ENCODE measurements at regions not wholly inside any gene's neighbourhood (a gene's known extent, or its start where the extent isn't known, plus 50 kb on each side); places are given as distances from the start of the nearest gene placed in this dataset.
"Not testable (repeated sequence)": the region's sequence is repeated elsewhere in the genome, so short reads cannot be mapped to it uniquely, and the experiment has no call there.

DNA sequence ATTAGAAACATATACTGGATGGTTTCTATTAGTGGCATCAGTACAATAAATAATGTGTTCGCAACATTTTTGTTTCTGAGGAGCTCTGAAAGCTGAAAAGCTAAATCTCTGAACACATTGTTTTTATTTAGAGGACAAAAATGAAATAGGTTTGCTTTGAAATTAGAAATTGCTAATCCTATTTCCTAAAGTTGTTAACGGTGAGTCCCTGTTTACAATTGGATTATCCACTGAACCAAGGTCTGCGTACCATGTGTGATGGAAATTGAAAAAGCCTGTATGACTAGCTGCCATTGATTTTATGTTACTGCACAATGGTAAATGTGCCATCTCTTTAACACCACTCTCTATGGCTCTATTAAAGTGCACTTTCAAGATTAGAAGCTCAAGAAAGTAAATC is 297.7 kb upstream of the NUDT12 start:
- in situ Hi-C loops (cut with MboI; ENCODE audit: low sequenced_read_pairs in 4 of 4) (no loop called here), intact Hi-C loops (cut with DNase I; ENCODE audit: low total_unique reads) (no loop called here)
- no peak overlapping the region for H3K4me3 ChIP-seq
- no peaks in the 10 kb centered on the region for H3K36me3 ChIP-seq
- no peaks in the 10 kb centered on the region for H3K27me3 ChIP-seq
- H3K4me1 ChIP-seq, result no peaks in the 10 kb centered on the region
- ATAC-seq, result no peak
- TF ChIP-seq, protein P1, sequence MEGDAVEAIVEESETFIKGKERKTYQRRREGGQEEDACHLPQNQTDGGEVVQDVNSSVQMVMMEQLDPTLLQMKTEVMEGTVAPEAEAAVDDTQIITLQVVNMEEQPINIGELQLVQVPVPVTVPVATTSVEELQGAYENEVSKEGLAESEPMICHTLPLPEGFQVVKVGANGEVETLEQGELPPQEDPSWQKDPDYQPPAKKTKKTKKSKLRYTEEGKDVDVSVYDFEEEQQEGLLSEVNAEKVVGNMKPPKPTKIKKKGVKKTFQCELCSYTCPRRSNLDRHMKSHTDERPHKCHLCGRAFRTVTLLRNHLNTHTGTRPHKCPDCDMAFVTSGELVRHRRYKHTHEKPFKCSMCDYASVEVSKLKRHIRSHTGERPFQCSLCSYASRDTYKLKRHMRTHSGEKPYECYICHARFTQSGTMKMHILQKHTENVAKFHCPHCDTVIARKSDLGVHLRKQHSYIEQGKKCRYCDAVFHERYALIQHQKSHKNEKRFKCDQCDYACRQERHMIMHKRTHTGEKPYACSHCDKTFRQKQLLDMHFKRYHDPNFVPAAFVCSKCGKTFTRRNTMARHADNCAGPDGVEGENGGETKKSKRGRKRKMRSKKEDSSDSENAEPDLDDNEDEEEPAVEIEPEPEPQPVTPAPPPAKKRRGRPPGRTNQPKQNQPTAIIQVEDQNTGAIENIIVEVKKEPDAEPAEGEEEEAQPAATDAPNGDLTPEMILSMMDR (IDR thresholded peaks at IDR 0.05 in 4 of 5, conservative IDR thresholded peaks at IDR 0.05 in 1 of 5), result no peak
- TF ChIP-seq POLR2A (IDR thresholded peaks at IDR 0.05), result no peak
- no peak for DNase-seq
- no peak overlapping the region for H3K27ac ChIP-seq
- no peaks in the 10 kb centered on the region for H3K9me3 ChIP-seq

DNA sequence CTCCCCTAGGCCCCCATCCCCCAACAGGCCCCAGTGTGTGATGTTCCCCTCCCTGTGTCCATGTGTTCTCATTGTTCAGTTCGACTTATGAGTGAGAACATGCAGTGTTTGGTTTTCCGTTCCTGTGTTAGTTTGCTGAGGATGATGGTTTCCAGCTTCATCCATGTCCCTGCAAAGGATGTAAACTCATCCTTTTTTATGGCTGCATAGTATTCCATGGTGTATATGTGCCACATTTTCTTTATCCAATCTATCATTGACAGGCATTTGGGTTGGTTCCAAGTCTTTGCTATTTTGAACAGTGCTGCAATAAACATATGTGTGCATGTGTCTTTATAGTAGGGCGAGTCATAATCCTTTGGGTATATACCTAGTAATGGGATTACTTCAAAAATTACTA is 295.8 kb upstream of the NUDT12 start:
- in situ Hi-C loops (cut with MboI; ENCODE audit: low sequenced_read_pairs in 4 of 4); H3K9me3 ChIP-seq; DNase-seq; intact Hi-C loops (cut with DNase I; ENCODE audit: low total_unique reads); H3K4me1 ChIP-seq; ATAC-seq; H3K36me3 ChIP-seq; H3K27me3 ChIP-seq; H3K4me3 ChIP-seq; H3K27ac ChIP-seq: not testable (repeated sequence)

DNA sequence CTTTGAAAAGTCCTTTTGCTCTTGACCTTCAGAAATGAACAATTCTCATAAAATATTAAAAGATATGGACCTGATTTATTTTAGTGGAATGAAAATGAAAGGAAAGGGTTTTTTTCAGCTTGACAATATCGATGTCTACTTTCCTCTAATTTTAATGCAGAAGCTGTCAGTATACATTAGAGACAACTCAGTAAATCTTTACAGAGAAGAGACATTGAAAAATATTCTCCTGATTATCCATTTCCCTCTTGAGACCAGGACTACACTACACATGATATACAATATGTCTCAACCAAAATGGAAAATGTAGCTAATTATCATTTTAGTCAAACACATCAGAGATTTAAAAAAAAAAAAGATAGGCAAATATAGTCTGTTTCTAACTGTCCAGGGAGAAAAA is 288.5 kb upstream of the NUDT12 start:
- intact Hi-C loops (cut with DNase I; ENCODE audit: low total_unique reads) (no loop called here), in situ Hi-C loops (cut with MboI; ENCODE audit: low sequenced_read_pairs in 4 of 4) (no loop called here)
- no peak for TF ChIP-seq POLR2A (IDR thresholded peaks at IDR 0.05)
- TF ChIP-seq, protein P1 (IDR thresholded peaks at IDR 0.05 in 4 of 5, conservative IDR thresholded peaks at IDR 0.05 in 1 of 5), result no peak

DNA sequence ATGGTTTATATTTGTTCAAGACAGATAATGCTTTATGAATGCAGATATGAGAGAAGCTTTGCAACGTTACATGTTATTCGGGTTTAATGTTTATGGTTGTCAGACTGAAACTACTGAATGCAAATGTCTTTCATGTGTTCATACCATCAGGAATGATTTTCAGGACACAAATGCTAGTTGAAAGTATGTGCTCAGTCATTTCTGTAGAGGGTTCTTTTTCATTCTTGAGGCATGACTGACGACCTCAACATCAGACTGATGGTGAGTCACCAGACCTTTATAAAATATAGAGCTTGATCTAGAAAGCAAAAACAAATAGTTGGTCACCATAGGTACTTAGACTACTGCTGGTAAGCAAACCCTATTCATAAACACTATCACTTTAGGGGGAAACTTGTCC is 287.3 kb upstream of the NUDT12 start:
- Histone ChIP-seq H3K36me3 (no peaks in the 10 kb centered on the region), H3K4me3 (no peak overlapping the region), H3K27me3 (no peaks in the 10 kb centered on the region), H3K9me3 (no peaks in the 10 kb centered on the region), H3K27ac (no peak overlapping the region), H3K4me1 (no peaks in the 10 kb centered on the region)
- DNase-seq (no peak), ATAC-seq (no peak)
- intact Hi-C loops (cut with DNase I; ENCODE audit: low total_unique reads), result no loop called here
- TF ChIP-seq, protein P1 (IDR thresholded peaks at IDR 0.05 in 4 of 5, conservative IDR thresholded peaks at IDR 0.05 in 1 of 5), result no peak
- no peak for TF ChIP-seq POLR2A (IDR thresholded peaks at IDR 0.05)
- in situ Hi-C loops (cut with MboI; ENCODE audit: low sequenced_read_pairs in 4 of 4), result no loop called here

More for the DNA sequence above, 288.5 kb upstream of the NUDT12 start:
- no peak for DNase-seq
- H3K4me3 ChIP-seq, result no peak overlapping the region
- no peak for ATAC-seq
- H3K9me3 ChIP-seq, result no peaks in the 10 kb centered on the region
- H3K36me3 ChIP-seq, result no peaks in the 10 kb centered on the region
- no peaks in the 10 kb centered on the region for H3K4me1 ChIP-seq
- H3K27me3 ChIP-seq, result no peaks in the 10 kb centered on the region
- no peak overlapping the region for H3K27ac ChIP-seq

GRCh38 chr5:103847060-103847459 is 284.5 kb upstream of the NUDT12 start:
- intact Hi-C loops (cut with DNase I; ENCODE audit: low total_unique reads) (no loop called here), in situ Hi-C loops (cut with MboI; ENCODE audit: low sequenced_read_pairs in 4 of 4) (no loop called here)
- H3K27me3 ChIP-seq, result no peaks in the 10 kb centered on the region
- H3K9me3 ChIP-seq, result no peaks in the 10 kb centered on the region
- no peaks in the 10 kb centered on the region for H3K36me3 ChIP-seq
- no peak overlapping the region for H3K4me3 ChIP-seq
- DNase-seq (no peak), ATAC-seq (no peak)
- TF ChIP-seq, protein P1 (IDR thresholded peaks at IDR 0.05 in 4 of 5, conservative IDR thresholded peaks at IDR 0.05 in 1 of 5), result no peak
- TF ChIP-seq POLR2A (IDR thresholded peaks at IDR 0.05), result no peak
- no peak overlapping the region for H3K27ac ChIP-seq
- H3K4me1 ChIP-seq, result no peaks in the 10 kb centered on the region
